GM21526 (cell line): ENCODE measurements at regions not wholly inside any gene's neighbourhood (a gene's known extent, or its start where the extent isn't known, plus 50 kb on each side); places are given as distances from the start of the nearest gene placed in this dataset.
A peak's percentile ranks its signal among the peaks of the same experiment; 100 is the strongest.

Source experiments
- ATAC-seq: cut with Tn5 transposase; IDR thresholded peaks from one replicate; pipeline ENCODE4 v1.9.1; 2021; ENCODE audit warnings: moderate library complexity; ENCODE audit not compliant: unreplicated experiment, low FRiP score

- no peak for ATAC-seq
Observed at GRCh38 chr3:22208844-22209243, 457.8 kb upstream of the ZNF385D start.

- no peak for ATAC-seq
Observed at GRCh38 chr3:22209578-22209977, 458.6 kb upstream of the ZNF385D start.

- ATAC-seq = no peak
Observed at GRCh38 chr3:22210693-22211092, 459.7 kb upstream of the ZNF385D start.

- ATAC-seq = no peak
Observed at GRCh38 chr3:22216601-22217000, 465.6 kb upstream of the ZNF385D start.

- no peak for ATAC-seq
Observed at GRCh38 chr3:22225161-22225560, 474.2 kb upstream of the ZNF385D start.

GRCh38 chr3:22228705-22229104 lies 477.7 kb upstream of the ZNF385D start:
- ATAC-seq = no peak

- no peak for ATAC-seq
Observed at GRCh38 chr3:22231061-22231460, 480.1 kb upstream of the ZNF385D start.

- peak; percentile 72 for ATAC-seq
Observed at GRCh38 chr3:22236490-22237270, 485.7 kb upstream of the ZNF385D start.

- no peak for ATAC-seq
Observed at GRCh38 chr3:22239011-22239410, 488.0 kb upstream of the ZNF385D start.

- ATAC-seq = no peak
Observed at GRCh38 chr3:22241110-22241509, 490.1 kb upstream of the ZNF385D start.

GRCh38 chr3:22244761-22245521 lies 493.9 kb upstream of the ZNF385D start:
- ATAC-seq = no peak

- ATAC-seq = no peak
Observed at GRCh38 chr3:22245811-22246583, 495.0 kb upstream of the ZNF385D start.

- no peak for ATAC-seq
Observed at GRCh38 chr3:22249658-22250057, 498.6 kb upstream of the ZNF385D start.

GRCh38 chr3:22257252-22257651 lies 506.2 kb upstream of the ZNF385D start:
- no peak for ATAC-seq

GRCh38 chr3:22262386-22262785 lies 511.4 kb upstream of the ZNF385D start:
- ATAC-seq = no peak

GRCh38 chr3:22263042-22263441 lies 512.0 kb upstream of the ZNF385D start:
- no peak for ATAC-seq

GRCh38 chr3:22265403-22265802 lies 514.4 kb upstream of the ZNF385D start:
- no peak for ATAC-seq

- no peak for ATAC-seq
Observed at GRCh38 chr3:22269831-22270230, 518.8 kb upstream of the ZNF385D start.

GRCh38 chr3:22276351-22276750 lies 525.3 kb upstream of the ZNF385D start:
- ATAC-seq = no peak

- ATAC-seq = no peak
Observed at GRCh38 chr3:22284559-22284958, 533.5 kb upstream of the ZNF385D start.

- ATAC-seq = no peak
Observed at GRCh38 chr3:22288756-22289155, 537.7 kb upstream of the ZNF385D start.
